ENCODE measurements at regions not wholly inside any gene's neighbourhood (a gene's known extent, or its start where the extent isn't known, plus 50 kb on each side); places are given as distances from the start of the nearest gene placed in this dataset.
"Not testable (repeated sequence)": the region's sequence is repeated elsewhere in the genome, so short reads cannot be mapped to it uniquely, and the experiment has no call there.

GRCh38 chr15:24078310-24079029, 391.4 kb upstream of the NDN start:
- intact Hi-C loops (cut with DNase I), result no loop called here
- ATAC-seq (ENCODE audit: poor library complexity) (no peak), DNase-seq (no peak)

- ATAC-seq (ENCODE audit: poor library complexity); intact Hi-C loops (cut with DNase I); DNase-seq: not testable (repeated sequence)
Observed at GRCh38 chr15:24088941-24089340, 401.8 kb upstream of the NDN start.

GRCh38 chr15:24101503-24101902, 414.4 kb upstream of the NDN start:
- DNase-seq; ATAC-seq (ENCODE audit: poor library complexity); intact Hi-C loops (cut with DNase I): not testable (repeated sequence)

- ATAC-seq (ENCODE audit: poor library complexity); DNase-seq; intact Hi-C loops (cut with DNase I): not testable (repeated sequence)
Observed at GRCh38 chr15:24107524-24107923, 420.4 kb upstream of the NDN start.

- intact Hi-C loops (cut with DNase I); ATAC-seq (ENCODE audit: poor library complexity): not testable (repeated sequence)
Observed at GRCh38 chr15:24107948-24108347, 420.8 kb upstream of the NDN start.

GRCh38 chr15:24108349-24108748, 421.2 kb upstream of the NDN start:
- intact Hi-C loops (cut with DNase I); DNase-seq; ATAC-seq (ENCODE audit: poor library complexity): not testable (repeated sequence)

More at GRCh38 chr15:24107948-24108347, 420.8 kb upstream of the NDN start:
- DNase-seq, result not testable (repeated sequence)

GRCh38 chr15:24139622-24140021, 452.5 kb upstream of the NDN start:
- not testable (repeated sequence) for ATAC-seq (ENCODE audit: poor library complexity)

GRCh38 chr15:24145070-24145469, 458.0 kb upstream of the NDN start:
- ATAC-seq (ENCODE audit: poor library complexity); DNase-seq; intact Hi-C loops (cut with DNase I): not testable (repeated sequence)

More at GRCh38 chr15:24139622-24140021, 452.5 kb upstream of the NDN start:
- intact Hi-C loops (cut with DNase I); DNase-seq: not testable (repeated sequence)

- DNase-seq (no peak), ATAC-seq (ENCODE audit: poor library complexity) (no peak)
- intact Hi-C loops (cut with DNase I), result no loop called here
Observed at GRCh38 chr15:24146251-24146650, 459.1 kb upstream of the NDN start.

GRCh38 chr15:24150542-24150941, 463.4 kb upstream of the NDN start:
- DNase-seq (no peak), ATAC-seq (ENCODE audit: poor library complexity) (no peak)
- intact Hi-C loops (cut with DNase I), result no loop called here

- intact Hi-C loops (cut with DNase I); DNase-seq; ATAC-seq (ENCODE audit: poor library complexity): not testable (repeated sequence)
Observed at GRCh38 chr15:24158306-24158705, 471.2 kb upstream of the NDN start.

GRCh38 chr15:24165512-24165911, 478.4 kb upstream of the NDN start:
- intact Hi-C loops (cut with DNase I); DNase-seq; ATAC-seq (ENCODE audit: poor library complexity): not testable (repeated sequence)

- intact Hi-C loops (cut with DNase I); ATAC-seq (ENCODE audit: poor library complexity); DNase-seq: not testable (repeated sequence)
Observed at GRCh38 chr15:24202297-24202696, 473.3 kb upstream of the NPAP1 start.

GRCh38 chr15:24211742-24212476, 463.7 kb upstream of the NPAP1 start:
- DNase-seq; intact Hi-C loops (cut with DNase I); ATAC-seq (ENCODE audit: poor library complexity): not testable (repeated sequence)

- DNase-seq (no peak), ATAC-seq (ENCODE audit: poor library complexity) (no peak)
- intact Hi-C loops (cut with DNase I), result no loop called here
Observed at GRCh38 chr15:24223739-24224138, 451.8 kb upstream of the NPAP1 start.

GRCh38 chr15:24224161-24224560, 451.4 kb upstream of the NPAP1 start:
- DNase-seq (no peak), ATAC-seq (ENCODE audit: poor library complexity) (no peak)
- intact Hi-C loops (cut with DNase I), result no loop called here

GRCh38 chr15:24228922-24229321, 446.7 kb upstream of the NPAP1 start:
- DNase-seq; intact Hi-C loops (cut with DNase I); ATAC-seq (ENCODE audit: poor library complexity): not testable (repeated sequence)

- DNase-seq; intact Hi-C loops (cut with DNase I); ATAC-seq (ENCODE audit: poor library complexity): not testable (repeated sequence)
Observed at GRCh38 chr15:24233134-24233533, 442.4 kb upstream of the NPAP1 start.

GRCh38 chr15:24240580-24240979, 435.0 kb upstream of the NPAP1 start:
- DNase-seq; intact Hi-C loops (cut with DNase I); ATAC-seq (ENCODE audit: poor library complexity): not testable (repeated sequence)

All from Right ventricle myocardium superior (tissue), 1 donor.